HG02763 (cell line): ENCODE measurements at regions not wholly inside any gene's neighbourhood (a gene's known extent, or its start where the extent isn't known, plus 50 kb on each side); places are given as distances from the start of the nearest gene placed in this dataset.

Experiments
- ATAC-seq: cut with Tn5 transposase; IDR thresholded peaks from one replicate; pipeline ENCODE4 v1.9.1; 2021; ENCODE audit warnings: mild to moderate bottlenecking, moderate library complexity; ENCODE audit not compliant: unreplicated experiment

- no peak for ATAC-seq
Observed at GRCh38 chr9:2307480-2307879, 292.3 kb downstream of the SMARCA2 start.

GRCh38 chr9:2311920-2312319 lies 296.8 kb downstream of the SMARCA2 start:
- no peak for ATAC-seq

GRCh38 chr9:2313512-2313911 lies 298.4 kb downstream of the SMARCA2 start:
- no peak for ATAC-seq

- no peak for ATAC-seq
Observed at GRCh38 chr9:2317591-2317990, 302.4 kb downstream of the SMARCA2 start.

- ATAC-seq: no peak
Observed at GRCh38 chr9:2319421-2319820, 302.2 kb upstream of the VLDLR start.

- no peak for ATAC-seq
Observed at GRCh38 chr9:2320114-2320513, 301.5 kb upstream of the VLDLR start.

GRCh38 chr9:2320632-2321031 lies 301.0 kb upstream of the VLDLR start:
- no peak for ATAC-seq

- no peak for ATAC-seq
Observed at GRCh38 chr9:2321523-2322148, 300.0 kb upstream of the VLDLR start.

GRCh38 chr9:2324742-2325141 lies 296.8 kb upstream of the VLDLR start:
- no peak for ATAC-seq

- ATAC-seq: no peak
Observed at GRCh38 chr9:2332663-2333062, 288.9 kb upstream of the VLDLR start.

GRCh38 chr9:2335260-2335659 lies 286.3 kb upstream of the VLDLR start:
- ATAC-seq: no peak

GRCh38 chr9:2336055-2336454 lies 285.5 kb upstream of the VLDLR start:
- no peak for ATAC-seq

- ATAC-seq: no peak
Observed at GRCh38 chr9:2337131-2337530, 284.5 kb upstream of the VLDLR start.

GRCh38 chr9:2337627-2338026 lies 284.0 kb upstream of the VLDLR start:
- no peak for ATAC-seq

GRCh38 chr9:2338777-2339365 lies 282.7 kb upstream of the VLDLR start:
- ATAC-seq: no peak

GRCh38 chr9:2339416-2339815 lies 282.2 kb upstream of the VLDLR start:
- no peak for ATAC-seq

- ATAC-seq: no peak
Observed at GRCh38 chr9:2340046-2340760, 281.4 kb upstream of the VLDLR start.

- ATAC-seq: no peak
Observed at GRCh38 chr9:2341126-2341525, 280.5 kb upstream of the VLDLR start.

GRCh38 chr9:2341956-2342355 lies 279.6 kb upstream of the VLDLR start:
- ATAC-seq: no peak

- no peak for ATAC-seq
Observed at GRCh38 chr9:2343756-2344155, 277.8 kb upstream of the VLDLR start.

GRCh38 chr9:2344436-2344835 lies 277.2 kb upstream of the VLDLR start:
- no peak for ATAC-seq

GRCh38 chr9:2345013-2345412 lies 276.6 kb upstream of the VLDLR start:
- ATAC-seq: no peak
